NCI-H187 (cell line): ENCODE measurements at regions not wholly inside any gene's neighbourhood (a gene's known extent, or its start where the extent isn't known, plus 50 kb on each side); places are given as distances from the start of the nearest gene placed in this dataset.

Source experiments
- DNase-seq, 2 experiments: peaks; one replicate each; lab custom pipeline; 2025; lab: John Stamatoyannopoulos, UW

GRCh38 chr4:183763990-183764754 lies 105.1 kb downstream of the TRAPPC11 start:
- no peak for DNase-seq

- no peak for DNase-seq
Observed at GRCh38 chr4:183765251-183765911, 106.3 kb downstream of the TRAPPC11 start.

GRCh38 chr4:183766140-183766539 lies 107.0 kb downstream of the TRAPPC11 start:
- DNase-seq = no peak

GRCh38 chr4:183770906-183771305 lies 111.8 kb downstream of the TRAPPC11 start:
- peak in 1 of 2 experiments; percentile 56 for DNase-seq

- no peak for DNase-seq
Observed at GRCh38 chr4:183772361-183772760, 113.3 kb downstream of the TRAPPC11 start.

GRCh38 chr4:183773790-183774189 lies 114.7 kb downstream of the TRAPPC11 start:
- DNase-seq = no peak

GRCh38 chr4:183783306-183783705 lies 121.8 kb upstream of the STOX2 start:
- DNase-seq = no peak

- no peak for DNase-seq
Observed at GRCh38 chr4:183783991-183784553, 121.0 kb upstream of the STOX2 start.

- DNase-seq = no peak
Observed at GRCh38 chr4:183788308-183788905, 116.7 kb upstream of the STOX2 start.

- no peak for DNase-seq
Observed at GRCh38 chr4:183789657-183790056, 115.5 kb upstream of the STOX2 start.

- DNase-seq = no peak
Observed at GRCh38 chr4:183790661-183791060, 114.4 kb upstream of the STOX2 start.

GRCh38 chr4:183797011-183797444 lies 108.1 kb upstream of the STOX2 start:
- peak in 1 of 2 experiments; percentile 38 for DNase-seq

GRCh38 chr4:183797445-183798300 lies 107.4 kb upstream of the STOX2 start:
- DNase-seq = peak in 1 of 2 experiments; percentile 29

GRCh38 chr4:183798301-183799253 lies 106.5 kb upstream of the STOX2 start:
- no peak for DNase-seq

- peak; percentile 28 to 40 for DNase-seq
Observed at GRCh38 chr4:183801457-183802165, 103.5 kb upstream of the STOX2 start.

GRCh38 chr4:183806341-183806740 lies 98.8 kb upstream of the STOX2 start:
- DNase-seq = no peak

- no peak for DNase-seq
Observed at GRCh38 chr4:183807420-183808096, 97.5 kb upstream of the STOX2 start.

GRCh38 chr4:183808097-183808456 lies 97.0 kb upstream of the STOX2 start:
- DNase-seq = no peak

GRCh38 chr4:183812567-183812966 lies 92.5 kb upstream of the STOX2 start:
- no peak for DNase-seq
